GM15510 (cell line): ENCODE measurements at regions not wholly inside any gene's neighbourhood (a gene's known extent, or its start where the extent isn't known, plus 50 kb on each side); places are given as distances from the start of the nearest gene placed in this dataset.

Source experiments
- POLR2A ChIP-seq: IDR thresholded peaks from 3 replicates; pipeline ENCODE4 v1.6.1; 2011; ENCODE audit warnings: borderline replicate concordance; ENCODE audit not compliant: insufficient read length; ENCODE audit errors: extremely low read depth

GRCh38 chr17:71869841-71870545 lies 250.8 kb upstream of the SOX9 start:
- TF ChIP-seq POLR2A: no peak

GRCh38 chr17:71870546-71870862 lies 250.3 kb upstream of the SOX9 start:
- no peak for TF ChIP-seq POLR2A

DNA sequence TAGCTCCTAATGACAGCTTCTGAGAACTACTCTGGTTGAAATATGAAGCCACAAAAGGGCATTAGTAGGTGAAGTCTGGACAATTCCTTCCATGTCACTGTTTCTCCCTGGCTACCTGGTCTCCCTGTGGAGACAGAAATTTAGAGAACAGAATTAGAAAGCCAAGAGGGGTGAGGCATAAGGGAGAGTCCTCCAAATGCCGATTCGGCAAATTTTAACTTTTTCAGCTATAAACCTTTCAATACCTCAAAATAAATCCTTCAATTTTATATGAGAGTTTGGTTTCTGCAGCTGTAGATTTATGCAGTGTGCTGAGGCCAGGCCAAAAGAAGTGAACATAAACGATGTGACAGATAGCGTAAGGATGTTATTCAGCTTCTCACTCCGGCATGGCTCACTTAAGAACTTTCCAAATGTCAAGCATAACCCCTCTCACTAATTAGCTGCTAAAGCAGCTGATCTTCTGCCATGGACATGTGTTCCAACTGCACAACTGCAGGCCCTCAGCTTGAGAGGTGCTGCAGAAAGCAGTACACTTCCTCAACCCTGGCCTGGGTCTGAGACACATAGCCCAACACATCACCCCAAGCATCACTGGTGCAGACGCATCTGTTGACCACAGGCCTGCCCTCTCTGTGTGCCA lies 247.9 kb upstream of the SOX9 start:
- no peak for TF ChIP-seq POLR2A

DNA sequence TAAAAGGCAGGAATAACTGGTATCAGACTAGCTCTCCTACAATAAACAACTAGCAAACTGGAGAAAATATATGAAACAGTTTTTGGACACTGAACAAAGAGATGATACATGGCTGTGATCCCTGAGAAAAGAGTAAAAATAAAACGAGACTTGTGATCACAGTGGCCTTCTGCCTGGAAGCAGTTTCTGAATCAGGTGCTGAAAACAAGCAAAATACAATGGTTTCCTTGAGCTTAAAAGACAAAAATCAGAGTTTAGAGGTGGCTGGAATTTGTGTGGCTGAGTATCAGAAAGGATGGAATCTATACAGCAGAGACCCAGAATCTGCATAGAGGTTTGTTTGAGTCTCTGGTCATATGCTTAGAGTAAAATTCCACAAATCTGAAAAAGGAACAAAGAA lies 242.5 kb upstream of the SOX9 start:
- TF ChIP-seq POLR2A: no peak

GRCh38 chr17:71878998-71879397 lies 241.8 kb upstream of the SOX9 start:
- no peak for TF ChIP-seq POLR2A

- TF ChIP-seq POLR2A: no peak
Observed at GRCh38 chr17:71881041-71881440, 239.8 kb upstream of the SOX9 start.

- no peak for TF ChIP-seq POLR2A
Observed at GRCh38 chr17:71881581-71881980, 239.2 kb upstream of the SOX9 start.

GRCh38 chr17:71883258-71883657 lies 237.6 kb upstream of the SOX9 start:
- no peak for TF ChIP-seq POLR2A

- no peak for TF ChIP-seq POLR2A
Observed at GRCh38 chr17:71883845-71884244, 237.0 kb upstream of the SOX9 start.

GRCh38 chr17:71885662-71886061 lies 235.2 kb upstream of the SOX9 start:
- no peak for TF ChIP-seq POLR2A

- no peak for TF ChIP-seq POLR2A
Observed at GRCh38 chr17:71899317-71899716, 221.5 kb upstream of the SOX9 start.

GRCh38 chr17:71900621-71901229 lies 220.1 kb upstream of the SOX9 start:
- no peak for TF ChIP-seq POLR2A

DNA sequence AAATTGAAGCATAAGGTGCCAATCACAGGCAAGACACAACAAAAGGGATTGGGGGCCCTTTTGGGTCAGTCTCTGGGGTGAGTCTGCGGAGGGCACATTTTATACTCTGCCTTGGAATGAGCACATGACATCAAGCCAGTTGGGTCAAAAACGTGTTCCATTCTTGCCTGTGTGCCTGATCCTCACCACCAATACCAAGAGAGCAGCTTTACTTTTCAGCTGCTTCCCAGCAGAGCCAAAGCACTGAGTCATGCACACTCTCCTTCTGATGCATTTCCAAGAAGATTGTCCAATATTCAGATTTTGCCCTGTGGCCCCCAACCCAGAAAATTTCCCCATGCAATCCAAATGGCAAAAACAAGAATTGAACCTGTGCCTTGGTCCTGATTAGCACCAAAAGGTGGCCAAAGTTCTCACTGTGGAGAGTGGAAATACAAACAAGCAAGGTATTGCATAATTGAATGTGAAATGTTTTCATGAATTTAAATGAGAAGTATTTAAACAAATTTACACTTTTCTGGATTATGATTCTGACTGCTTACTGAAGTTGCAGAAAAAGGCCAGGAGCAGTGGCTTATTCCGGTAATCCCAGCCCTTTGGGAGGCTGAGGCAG lies 217.8 kb upstream of the SOX9 start:
- no peak for TF ChIP-seq POLR2A

- no peak for TF ChIP-seq POLR2A
Observed at GRCh38 chr17:71905376-71906031, 215.3 kb upstream of the SOX9 start.

- no peak for TF ChIP-seq POLR2A
Observed at GRCh38 chr17:71909155-71909554, 211.7 kb upstream of the SOX9 start.
